GM12878 (cell line): ENCODE measurements at regions not wholly inside any gene's neighbourhood (a gene's known extent, or its start where the extent isn't known, plus 50 kb on each side); places are given as distances from the start of the nearest gene placed in this dataset.

ENCODE experiments used
- ATAC-seq: fragments of 200-7000 bp; cut with Tn5 transposase; 3 replicates; pipeline ENCODE4 v1.9.1; 2020; ENCODE audit warnings: mild to moderate bottlenecking, moderate library complexity
- BruUV-seq: library from RNA; stranded (reverse); fragments of 400-500 nt; replicated peaks from 2 replicates; lab custom pipeline; 2021; lab: Mats Ljungman, UMichigan
- CTCF ChIA-PET: fragments of 300-600 bp; sonication (Branson Sonifier 250); formaldehyde crosslinking; extraction: SDS; loops from one replicate; lab custom pipeline; 2021; ENCODE audit warnings: inconsistent platforms; lab: Yijun Ruan, JAX
- POLR2A ChIA-PET: fragments of 350-600 bp; formaldehyde crosslinking; extraction: SDS; loops from one replicate; lab custom pipeline; 2021; ENCODE audit warnings: inconsistent platforms; lab: Charles Lee
- RAD21 ChIA-PET: fragments of 300-600 bp; sonication (Branson Sonifier 250); formaldehyde crosslinking; loops from one replicate; lab custom pipeline; 2023; ENCODE audit warnings: antibody characterized with exemption; ENCODE audit not compliant: unreplicated experiment; lab: Charles Lee
- SMC1A ChIA-PET: fragments of 300-600 bp; sonication (Branson Sonifier 250); formaldehyde crosslinking; loops from one replicate; lab custom pipeline; 2023; ENCODE audit not compliant: unreplicated experiment, uncharacterized antibody; lab: Charles Lee
- DNase-seq: peaks from one replicate; pipeline ENCODE4 v3.0.0-alpha.2; 2011; ENCODE audit warnings: low read depth, low spot score
- FAIRE-seq: peaks from 3 replicates; lab custom pipeline; 2011; peaks lifted over from hg19 to GRCh38; lab: Jason Lieb, UNC
- H2AFZ ChIP-seq: 2 replicates; pipeline ENCODE4 v1.6.0; 2011; ENCODE audit warnings: low read depth, low read length, control low read depth; ENCODE audit not compliant: control insufficient read depth
- H3K27ac ChIP-seq: 2 replicates; pipeline ENCODE4 v1.5.1; 2011; ENCODE audit warnings: control low read depth; ENCODE audit not compliant: control insufficient read depth, insufficient read depth
- H3K27me3 ChIP-seq, 2 experiments: replicated peaks in 1 of 2; 2 replicates each; pipeline versions ENCODE4 v1.6.0 to v1.6.1; 2011; ENCODE audit warnings: low read length in 1 of 2; ENCODE audit not compliant: control insufficient read depth in 2 of 2, insufficient read depth in 2 of 2
- H3K36me3 ChIP-seq, 2 experiments: 2 replicates each; pipeline ENCODE4 v1.5.1; 2011; ENCODE audit warnings: low read length in 1 of 2; ENCODE audit not compliant: control insufficient read depth in 2 of 2, insufficient read depth in 2 of 2
- H3K4me1 ChIP-seq: 2 replicates; pipeline ENCODE4 v1.6.1; 2011; ENCODE audit warnings: mild to moderate bottlenecking, low read length, moderate library complexity, mixed read lengths; ENCODE audit not compliant: control insufficient read depth, insufficient read depth
- H3K4me2 ChIP-seq: 2 replicates; pipeline ENCODE4 v1.6.0; 2011; ENCODE audit warnings: control low read depth; ENCODE audit not compliant: control insufficient read depth, insufficient read depth
- H3K4me3 ChIP-seq: fragments of 200-600 bp; sonication (generic); 2 replicates; pipeline ENCODE4 v1.5.1; 2016
- H3K79me2 ChIP-seq: 2 replicates; pipeline ENCODE4 v1.6.0; 2011; ENCODE audit warnings: low read length; ENCODE audit not compliant: control insufficient read depth, insufficient read depth
- H3K9ac ChIP-seq: 2 replicates; pipeline ENCODE4 v1.8.0; 2011; ENCODE audit warnings: low read length, control low read depth, mixed read lengths; ENCODE audit not compliant: control insufficient read depth, insufficient read depth
- H3K9me3 ChIP-seq: replicated peaks from 3 replicates; pipeline ENCODE4 v1.5.1; 2011; ENCODE audit warnings: mild to moderate bottlenecking, low read length; ENCODE audit not compliant: control insufficient read depth, insufficient read depth
- H4K20me1 ChIP-seq: 2 replicates; pipeline ENCODE4 v1.6.0; 2011; ENCODE audit not compliant: control insufficient read depth, insufficient read depth
- ATF2 ChIP-seq: IDR thresholded peaks from 2 replicates; pipeline ENCODE4 v1.6.1; 2012; ENCODE audit warnings: low read length, inconsistent platforms
- BCL11A ChIP-seq: IDR thresholded peaks from 2 replicates; pipeline ENCODE4 v1.6.1; 2011; ENCODE audit warnings: low read depth, low read length
- CHD4 ChIP-seq: fragments of 200-600 bp; sonication (generic); IDR thresholded peaks from 2 replicates; pipeline ENCODE4 v1.6.1; 2016; ENCODE audit warnings: mild to moderate bottlenecking
- IRF5 ChIP-seq: fragments of 450-650 bp; IDR thresholded peaks from 2 replicates; pipeline ENCODE4 v1.6.1; 2017; ENCODE audit warnings: borderline replicate concordance
- JUNB ChIP-seq: IDR thresholded peaks from 2 replicates; pipeline ENCODE4 v1.6.1; 2016; ENCODE audit warnings: antibody characterized with exemption, mild to moderate bottlenecking
- MEF2B ChIP-seq: fragments of 450-650 bp; IDR thresholded peaks from 2 replicates; pipeline ENCODE4 v1.6.1; 2018; ENCODE audit warnings: mild to moderate bottlenecking, moderate library complexity; ENCODE audit not compliant: partially characterized antibody, poor library complexity, severe bottlenecking
- NFIC ChIP-seq: IDR thresholded peaks from 2 replicates; pipeline ENCODE4 v1.6.1; 2012; ENCODE audit warnings: low read depth, mild to moderate bottlenecking, inconsistent platforms, low read length, moderate library complexity
- NFYB ChIP-seq: IDR thresholded peaks from 2 replicates; pipeline ENCODE4 v1.6.1; 2011; ENCODE audit warnings: low read depth, mild to moderate bottlenecking, low read length, improper control_type of control experiment, moderate library complexity; ENCODE audit not compliant: insufficient read depth
- NKRF ChIP-seq: fragments of 450-650 bp; conservative IDR thresholded peaks from 2 replicates; pipeline ENCODE4 v1.6.1; 2017; ENCODE audit warnings: mild to moderate bottlenecking, moderate library complexity
- SMC3 ChIP-seq: IDR thresholded peaks from 2 replicates; pipeline ENCODE4 v1.6.1; 2011; ENCODE audit warnings: low read length, improper control_type of control experiment, borderline replicate concordance
- WGBS: methylation state at CpG from one replicate; pipeline ENCODE4 v1.1.6; 2016; ENCODE audit warnings: low lambda C conversion rate; ENCODE audit not compliant: insufficient replicate concordance, insufficient coverage; ENCODE audit errors: missing lambda C conversion rate; 5-methylcytosine and 5-hydroxymethylcytosine counted together
- in situ Hi-C: fragments of 300-500 bp; cut with MboI; formaldehyde crosslinking; loops from 9 replicates; pipeline ENCODE4 v1.14.3; 2018; ENCODE audit warnings: mixed read lengths
- intact Hi-C: fragments of 100-400 bp; cut with micrococcal nuclease; formaldehyde crosslinking; loops from one replicate; pipeline ENCODE4 v1.14.2; 2022; ENCODE audit not compliant: unreplicated experiment
- TF ChIP-seq, protein P1 (sequence below): fragments of 150-350 bp; IDR thresholded peaks from 2 replicates; pipeline ENCODE4 v1.6.1; 2014; ENCODE audit warnings: mild to moderate bottlenecking, low read depth, low read length
- TF ChIP-seq, protein P2 (sequence below): fragments of 450-650 bp; IDR thresholded peaks from 2 replicates; pipeline ENCODE4 v1.6.1; 2017; ENCODE audit warnings: mild to moderate bottlenecking, low read depth, inconsistent platforms; ENCODE audit not compliant: poor library complexity, severe bottlenecking

DNA sequence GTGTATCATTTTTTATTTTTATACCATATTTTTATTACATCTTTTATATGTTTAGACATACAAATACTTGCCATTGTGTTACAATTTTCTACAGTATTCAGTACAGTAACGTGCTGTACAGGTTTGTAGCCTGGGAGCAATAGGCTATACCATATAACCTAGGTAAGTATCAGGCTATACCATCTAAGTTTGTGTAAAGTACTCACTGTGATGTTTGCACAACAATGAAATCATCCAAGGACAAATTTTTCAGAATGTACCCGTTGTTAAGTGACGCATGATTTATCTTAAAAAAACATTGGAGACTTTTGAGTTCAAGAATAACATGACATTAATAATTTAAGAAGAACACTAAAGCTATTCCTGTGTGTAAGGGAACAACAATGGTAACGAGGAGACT, 96.0 kb upstream of the LEF1 start:
- TF ChIP-seq JUNB, result no peak
- TF ChIP-seq SMC3, result no peak
- no peak for TF ChIP-seq NFIC
- no peak for TF ChIP-seq NFYB
- no peak for TF ChIP-seq BCL11A
- TF ChIP-seq, protein P1, sequence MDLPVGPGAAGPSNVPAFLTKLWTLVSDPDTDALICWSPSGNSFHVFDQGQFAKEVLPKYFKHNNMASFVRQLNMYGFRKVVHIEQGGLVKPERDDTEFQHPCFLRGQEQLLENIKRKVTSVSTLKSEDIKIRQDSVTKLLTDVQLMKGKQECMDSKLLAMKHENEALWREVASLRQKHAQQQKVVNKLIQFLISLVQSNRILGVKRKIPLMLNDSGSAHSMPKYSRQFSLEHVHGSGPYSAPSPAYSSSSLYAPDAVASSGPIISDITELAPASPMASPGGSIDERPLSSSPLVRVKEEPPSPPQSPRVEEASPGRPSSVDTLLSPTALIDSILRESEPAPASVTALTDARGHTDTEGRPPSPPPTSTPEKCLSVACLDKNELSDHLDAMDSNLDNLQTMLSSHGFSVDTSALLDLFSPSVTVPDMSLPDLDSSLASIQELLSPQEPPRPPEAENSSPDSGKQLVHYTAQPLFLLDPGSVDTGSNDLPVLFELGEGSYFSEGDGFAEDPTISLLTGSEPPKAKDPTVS, result no peak
- no peak for TF ChIP-seq NKRF
- TF ChIP-seq, protein P2, sequence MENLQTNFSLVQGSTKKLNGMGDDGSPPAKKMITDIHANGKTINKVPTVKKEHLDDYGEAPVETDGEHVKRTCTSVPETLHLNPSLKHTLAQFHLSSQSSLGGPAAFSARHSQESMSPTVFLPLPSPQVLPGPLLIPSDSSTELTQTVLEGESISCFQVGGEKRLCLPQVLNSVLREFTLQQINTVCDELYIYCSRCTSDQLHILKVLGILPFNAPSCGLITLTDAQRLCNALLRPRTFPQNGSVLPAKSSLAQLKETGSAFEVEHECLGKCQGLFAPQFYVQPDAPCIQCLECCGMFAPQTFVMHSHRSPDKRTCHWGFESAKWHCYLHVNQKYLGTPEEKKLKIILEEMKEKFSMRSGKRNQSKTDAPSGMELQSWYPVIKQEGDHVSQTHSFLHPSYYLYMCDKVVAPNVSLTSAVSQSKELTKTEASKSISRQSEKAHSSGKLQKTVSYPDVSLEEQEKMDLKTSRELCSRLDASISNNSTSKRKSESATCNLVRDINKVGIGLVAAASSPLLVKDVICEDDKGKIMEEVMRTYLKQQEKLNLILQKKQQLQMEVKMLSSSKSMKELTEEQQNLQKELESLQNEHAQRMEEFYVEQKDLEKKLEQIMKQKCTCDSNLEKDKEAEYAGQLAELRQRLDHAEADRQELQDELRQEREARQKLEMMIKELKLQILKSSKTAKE, result no peak
- TF ChIP-seq IRF5, result no peak
- no peak for TF ChIP-seq CHD4
- TF ChIP-seq ATF2, result no peak
- TF ChIP-seq MEF2B, result no peak
- TF ChIP-seq, all 136 proteins: peak for 0
- CTCF ChIA-PET, result no interaction called here
- SMC1A ChIA-PET, result no interaction called here
- 24% methylated on average over 4 of the region's 4 CpGs for WGBS
- H3K79me2 ChIP-seq, result no peaks in the 10 kb centered on the region
- no peak overlapping the region for H3K27ac ChIP-seq
- FAIRE-seq (no peak), DNase-seq (no peak), ATAC-seq (no peak)
- no peak overlapping the region for H2AFZ ChIP-seq
- RAD21 ChIA-PET, result no interaction called here
- POLR2A ChIA-PET, result no interaction called here
- H3K9ac ChIP-seq, result no peak overlapping the region
- no peaks in the 10 kb centered on the region for H3K9me3 ChIP-seq
- H3K36me3 ChIP-seq, result no peaks in the 10 kb centered on the region
- H3K4me3 ChIP-seq, result no peak overlapping the region
- H3K4me1 ChIP-seq, result no peaks in the 10 kb centered on the region
- in situ Hi-C loops, result no loop called here
- H4K20me1 ChIP-seq, result no peaks in the 10 kb centered on the region
- intact Hi-C loops, result no loop called here
- H3K4me2 ChIP-seq, result no peak overlapping the region
- no TSS peak for BruUV-seq
- H3K27me3 ChIP-seq, result no peaks in the 10 kb centered on the region
